RKO (cell line): ENCODE measurements at regions not wholly inside any gene's neighbourhood (a gene's known extent, or its start where the extent isn't known, plus 50 kb on each side); places are given as distances from the start of the nearest gene placed in this dataset.
"Not testable (repeated sequence)": the region's sequence is repeated elsewhere in the genome, so short reads cannot be mapped to it uniquely, and the experiment has no call there.

ENCODE experiments used
- DNase-seq: peaks from one replicate; pipeline ENCODE4 v3.0.0-alpha.2; 2016; ENCODE audit warnings: low spot score

DNA sequence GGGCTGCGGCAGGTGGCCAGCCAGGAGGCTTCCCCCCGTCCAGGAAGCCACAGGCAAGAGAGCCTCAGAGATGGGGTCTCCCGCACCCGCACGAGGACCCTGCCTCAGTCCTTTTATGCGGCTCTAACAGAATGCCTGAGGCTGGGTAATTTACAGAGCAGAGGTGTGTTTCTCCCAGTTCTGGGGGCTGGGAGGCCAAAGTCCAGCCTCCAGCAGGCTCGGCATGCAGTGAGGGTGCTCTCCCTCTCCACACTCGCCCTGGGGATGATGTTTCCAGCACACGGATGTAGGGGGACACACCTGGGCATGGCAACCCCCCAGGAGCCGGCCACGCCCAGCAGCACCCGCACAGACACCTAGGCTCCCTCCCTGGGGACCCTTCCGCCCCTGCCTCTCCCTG, 95.4 kb upstream of the PPP1R26 start:
- DNase-seq: no peak

GRCh38 chr9:135384815-135385405, 94.7 kb upstream of the PPP1R26 start:
- DNase-seq: not testable (repeated sequence)

- no peak for DNase-seq
These were observed 93.8 kb upstream of the PPP1R26 start for GRCh38 chr9:135385793-135386192.

GRCh38 chr9:135387976-135388375, 91.6 kb upstream of the PPP1R26 start:
- DNase-seq: no peak

GRCh38 chr9:135388530-135388929, 91.1 kb upstream of the PPP1R26 start:
- no peak for DNase-seq

- DNase-seq: no peak
These were observed 87.8 kb upstream of the PPP1R26 start for GRCh38 chr9:135391759-135392158.

DNA sequence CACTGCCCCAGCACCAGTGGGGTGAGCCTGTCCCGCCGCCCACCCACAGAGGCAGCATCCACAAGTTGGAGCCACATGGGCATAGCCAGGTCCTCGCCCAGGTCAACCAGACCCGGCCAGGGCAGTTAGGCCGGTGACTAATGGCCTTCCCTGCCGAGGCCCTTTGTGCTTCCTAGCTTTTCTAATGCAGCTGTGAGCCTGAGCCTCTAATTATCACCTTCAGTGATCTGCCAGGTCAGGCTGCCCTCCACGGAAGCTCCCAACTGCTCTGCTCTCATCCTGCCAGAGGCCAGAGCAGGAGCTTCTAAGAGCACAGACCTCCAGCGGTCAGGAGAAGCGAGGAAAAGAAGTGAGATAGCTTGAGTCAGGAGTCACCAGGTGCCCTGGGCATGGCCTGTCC, 87.1 kb upstream of the PPP1R26 start:
- no peak for DNase-seq

- no peak for DNase-seq
These were observed 85.5 kb upstream of the PPP1R26 start for GRCh38 chr9:135394131-135394530.

- DNase-seq: no peak
These were observed 84.6 kb upstream of the PPP1R26 start for GRCh38 chr9:135394699-135395645.

GRCh38 chr9:135397142-135397541, 82.4 kb upstream of the PPP1R26 start:
- DNase-seq: no peak

GRCh38 chr9:135399000-135399649, 80.5 kb upstream of the PPP1R26 start:
- no peak for DNase-seq

- no peak for DNase-seq
These were observed 79.1 kb upstream of the PPP1R26 start for GRCh38 chr9:135400496-135400895.

DNA sequence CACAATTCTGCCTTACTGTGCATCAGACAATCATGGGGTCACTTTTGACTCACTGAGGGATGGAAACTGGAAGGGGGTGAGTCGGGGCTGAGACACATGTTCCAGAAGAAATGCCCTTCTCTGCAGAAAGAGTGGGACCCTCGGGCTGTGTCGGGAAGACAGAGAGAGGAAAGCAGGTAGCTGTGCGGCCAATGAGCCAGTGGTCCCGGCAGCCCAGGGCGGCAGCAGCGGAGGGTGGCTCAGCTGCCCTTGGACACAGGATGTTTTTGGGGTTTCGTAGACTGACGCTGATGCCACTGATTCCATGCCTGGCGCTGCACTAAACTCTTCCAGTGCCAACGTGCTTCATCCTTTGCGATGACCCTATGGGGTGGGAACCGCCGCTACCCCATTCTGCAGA, 78.4 kb upstream of the PPP1R26 start:
- DNase-seq: no peak

DNA sequence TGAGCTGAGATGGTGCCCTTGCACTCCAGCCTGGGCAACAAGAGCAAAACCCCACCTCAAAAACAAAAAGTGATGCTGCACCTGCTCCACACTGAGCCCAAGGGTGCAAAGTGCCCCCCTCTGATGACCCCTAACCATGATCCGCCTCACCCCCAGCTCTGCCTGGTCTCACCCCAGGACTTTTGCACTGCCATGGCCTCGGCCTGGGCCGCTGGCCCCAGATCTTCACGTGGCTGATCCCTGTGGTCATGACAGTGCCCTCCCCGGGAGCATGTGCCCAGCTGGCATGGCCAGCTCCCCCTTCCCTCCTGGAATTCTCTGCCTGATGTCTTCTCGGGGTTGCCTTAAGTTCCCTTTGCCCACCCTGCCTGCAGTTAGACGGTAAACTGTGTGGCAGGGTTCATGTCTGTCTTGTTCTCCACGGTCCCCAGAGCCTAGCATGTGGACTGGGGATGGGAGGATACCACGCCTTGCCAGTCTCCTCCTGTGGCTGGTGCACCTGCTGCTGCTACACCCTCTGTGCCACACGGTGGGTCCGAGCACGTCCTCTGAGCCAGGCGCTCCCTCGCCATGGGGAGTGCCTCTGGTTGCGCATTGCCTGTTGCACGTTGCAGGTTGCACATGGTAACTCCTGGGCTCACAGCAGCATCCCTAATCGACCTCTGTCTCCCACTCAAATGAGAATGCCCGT, 77.4 kb upstream of the PPP1R26 start:
- no peak for DNase-seq

DNA sequence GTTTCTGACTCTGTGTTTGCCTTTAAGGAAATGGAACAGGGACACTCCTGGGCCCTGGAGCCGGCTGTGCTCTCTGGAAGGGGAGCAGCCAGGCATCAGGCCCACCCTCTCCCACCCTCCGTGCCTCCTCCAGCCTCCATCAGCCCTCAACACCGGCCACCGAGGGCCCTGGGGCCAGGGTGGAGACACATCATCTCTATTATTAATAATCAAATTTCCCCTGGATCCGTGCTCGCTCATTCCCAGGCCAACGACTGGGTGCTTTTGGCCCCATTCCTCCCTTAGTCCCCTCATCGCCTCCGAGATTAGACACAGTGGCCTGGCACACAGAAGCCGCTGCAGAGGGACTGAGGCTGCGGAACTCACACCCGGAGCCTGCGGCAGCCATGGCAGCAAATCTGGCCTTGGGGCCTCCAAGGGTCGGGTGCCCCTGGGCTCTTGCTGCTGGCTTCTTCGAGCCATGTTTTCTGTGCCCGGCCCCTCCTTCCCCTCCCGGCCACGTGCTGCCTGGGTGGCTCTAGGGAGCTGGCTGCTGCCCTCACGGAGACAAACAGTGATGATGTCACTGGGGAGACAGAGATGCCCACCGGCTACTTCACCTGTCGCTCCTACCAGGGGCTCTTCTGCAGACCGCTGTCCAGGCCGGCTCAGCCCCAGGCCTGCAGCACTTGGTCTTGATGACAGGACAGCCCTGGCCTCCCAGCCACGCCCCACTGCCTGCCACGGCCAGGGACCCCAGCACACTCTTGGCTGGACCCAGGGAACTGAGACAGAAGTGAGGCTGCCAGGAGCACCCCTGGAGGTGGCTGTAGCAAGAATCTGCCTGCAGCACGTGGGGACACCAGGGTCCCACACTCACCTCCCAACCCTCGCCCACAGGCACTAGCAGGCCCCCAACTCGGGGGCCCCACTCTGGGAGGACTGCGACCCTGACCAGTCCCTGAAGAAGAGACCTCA, 76.6 kb upstream of the PPP1R26 start:
- no peak for DNase-seq

GRCh38 chr9:135403733-135404450, 75.7 kb upstream of the PPP1R26 start:
- DNase-seq: no peak

GRCh38 chr9:135404451-135405144, 75.0 kb upstream of the PPP1R26 start:
- no peak for DNase-seq

- DNase-seq: not testable (repeated sequence)
These were observed 74.5 kb upstream of the PPP1R26 start for GRCh38 chr9:135405145-135405464.

DNA sequence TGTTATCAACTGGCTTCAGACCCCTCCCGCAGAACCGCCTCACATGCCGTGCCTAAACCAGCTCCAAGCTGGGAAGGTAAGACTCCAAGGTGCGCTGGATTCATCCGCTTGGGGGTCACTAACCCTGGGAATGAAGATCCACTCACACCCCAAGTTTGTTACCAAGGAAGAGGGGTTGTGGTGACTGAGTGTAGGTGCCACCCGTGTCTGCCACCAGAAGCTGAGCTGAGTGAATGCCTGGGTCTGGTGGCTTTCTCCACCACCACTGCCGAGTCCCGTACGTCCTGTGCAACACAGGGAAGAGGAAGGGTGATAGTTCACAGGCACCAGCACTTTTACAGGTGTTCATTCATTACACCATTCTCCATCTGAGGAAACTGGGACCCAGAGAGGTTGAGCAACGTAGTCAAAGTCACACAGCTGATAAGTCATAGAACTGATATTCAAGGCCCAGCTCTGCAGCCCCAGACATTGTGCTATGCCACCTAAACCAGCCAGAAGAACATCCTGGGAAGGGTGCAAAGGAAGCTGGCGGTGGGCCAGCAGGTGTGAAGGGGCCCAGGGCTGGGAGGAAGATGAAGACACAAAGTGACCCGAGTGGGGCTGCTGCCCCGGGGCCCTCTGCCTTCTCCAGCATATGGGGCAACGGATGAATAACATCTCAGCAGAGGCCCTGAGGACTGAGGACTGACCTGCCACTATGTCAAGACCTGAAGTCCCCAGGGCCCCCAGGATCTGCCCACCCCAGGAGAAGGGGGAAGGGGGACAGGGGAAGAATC, 70.9 kb upstream of the PPP1R26 start:
- no peak for DNase-seq
